Suprapubic skin (tissue), 4 donors: ENCODE measurements at regions not wholly inside any gene's neighbourhood (a gene's known extent, or its start where the extent isn't known, plus 50 kb on each side); places are given as distances from the start of the nearest gene placed in this dataset.

Experiments
- DNase-seq, 2 donors: peaks; one replicate each; pipeline ENCODE4 v3.0.0-alpha.2; 2019; ENCODE audit warnings: low spot score in 2 of 2
- H3K27ac ChIP-seq: fragments of 200-600 bp; sonication (generic); one replicate; pipeline ENCODE4 v1.5.1; 2019
- H3K27me3 ChIP-seq: fragments of 200-600 bp; sonication (generic); one replicate; pipeline ENCODE4 v1.5.1; 2019
- H3K36me3 ChIP-seq: fragments of 200-600 bp; sonication (generic); one replicate; pipeline ENCODE4 v1.5.1; 2019
- H3K4me1 ChIP-seq: fragments of 200-600 bp; sonication (generic); one replicate; pipeline ENCODE4 v1.5.1; 2019
- H3K4me3 ChIP-seq: fragments of 200-600 bp; sonication (generic); one replicate; pipeline ENCODE4 v1.5.1; 2019; ENCODE audit warnings: mild to moderate bottlenecking
- H3K9me3 ChIP-seq: fragments of 200-600 bp; sonication (generic); one replicate; pipeline ENCODE4 v1.5.1; 2019
- EP300 ChIP-seq: sonication (generic); formaldehyde crosslinking; IDR thresholded peaks from one replicate; pipeline ENCODE4 v1.6.1; 2017; ENCODE audit warnings: antibody characterized with exemption
- POLR2A ChIP-seq, 2 donors: fragments of 450-650 bp; IDR thresholded peaks; one replicate each; pipeline ENCODE4 v1.6.1; 2017; ENCODE audit warnings: antibody characterized with exemption in 2 of 2, mild to moderate bottlenecking in 2 of 2, moderate library complexity in 2 of 2
- POLR2AphosphoS5 ChIP-seq, 3 donors: sonication (generic); formaldehyde crosslinking; IDR thresholded peaks; one replicate each; pipeline ENCODE4 v1.6.1; 2017; ENCODE audit warnings: antibody characterized with exemption in 3 of 3
- WGBS: methylation state at CpG from one replicate; pipeline ENCODE4 v1.1.5; 2018; 5-methylcytosine and 5-hydroxymethylcytosine counted together
- TF ChIP-seq, protein P1 (sequence below), 2 donors: fragments of 200-600 bp in 1 of 2; fragments of 450-650 bp in 1 of 2; sonication (generic) in 1 of 2; IDR thresholded peaks; one replicate each; pipeline ENCODE4 v1.5.1; 2016 to 2019; ENCODE audit warnings: antibody characterized with exemption in 2 of 2, mild to moderate bottlenecking in 1 of 2, moderate library complexity in 1 of 2

DNA sequence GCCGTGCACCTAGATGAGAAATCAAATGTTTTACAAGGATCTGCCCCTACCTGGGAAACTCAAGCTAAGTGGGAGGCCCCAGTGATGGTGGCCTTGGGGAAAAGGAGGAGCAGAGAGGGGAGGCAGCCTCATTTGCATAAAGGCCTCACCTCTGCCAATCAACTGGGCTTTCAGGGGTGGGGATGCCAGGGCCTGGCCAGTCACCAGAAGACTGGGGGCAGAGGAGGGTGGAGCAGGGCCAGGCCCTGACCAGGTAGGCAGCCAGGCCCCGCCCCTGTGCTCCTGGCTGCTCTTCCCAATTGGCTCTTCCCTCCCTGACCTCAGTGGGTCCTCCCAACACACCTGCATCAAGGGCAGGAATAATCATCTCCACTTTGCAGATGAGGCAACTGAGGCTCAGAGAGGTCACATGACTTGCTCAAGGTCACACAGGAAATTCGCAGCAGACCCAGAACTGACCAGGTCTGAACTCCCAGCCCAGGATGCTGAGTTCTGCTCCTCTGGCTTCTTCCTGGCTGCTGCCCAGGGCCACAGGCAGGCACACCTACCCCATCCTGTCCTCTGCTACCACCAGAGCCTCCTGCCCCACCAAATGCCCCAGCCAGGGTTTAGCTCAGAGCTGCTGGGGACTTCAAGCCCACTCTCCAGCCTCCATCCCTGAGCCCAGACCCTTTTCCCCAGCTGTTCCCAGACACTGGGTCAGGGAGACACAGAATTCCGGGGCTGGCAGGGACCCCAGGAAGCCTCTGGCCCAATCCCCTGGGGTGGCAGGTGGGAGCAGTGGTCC lies 677.9 kb downstream of the MATN1 start:
- no peak overlapping the region for H3K4me3 ChIP-seq
- no peak overlapping the region for H3K27ac ChIP-seq
- DNase-seq, result peak; percentile 44 to 47
- H3K4me1 ChIP-seq, result no peaks in the 10 kb centered on the region
- no peaks in the 10 kb centered on the region for H3K9me3 ChIP-seq
- WGBS, result 77% methylated on average over 3 of the region's 4 CpGs
- H3K36me3 ChIP-seq, result no peaks in the 10 kb centered on the region
- no peak for TF ChIP-seq EP300
- TF ChIP-seq POLR2AphosphoS5 (IDR thresholded peaks at IDR 0.05), result no peak
- TF ChIP-seq, protein P1, sequence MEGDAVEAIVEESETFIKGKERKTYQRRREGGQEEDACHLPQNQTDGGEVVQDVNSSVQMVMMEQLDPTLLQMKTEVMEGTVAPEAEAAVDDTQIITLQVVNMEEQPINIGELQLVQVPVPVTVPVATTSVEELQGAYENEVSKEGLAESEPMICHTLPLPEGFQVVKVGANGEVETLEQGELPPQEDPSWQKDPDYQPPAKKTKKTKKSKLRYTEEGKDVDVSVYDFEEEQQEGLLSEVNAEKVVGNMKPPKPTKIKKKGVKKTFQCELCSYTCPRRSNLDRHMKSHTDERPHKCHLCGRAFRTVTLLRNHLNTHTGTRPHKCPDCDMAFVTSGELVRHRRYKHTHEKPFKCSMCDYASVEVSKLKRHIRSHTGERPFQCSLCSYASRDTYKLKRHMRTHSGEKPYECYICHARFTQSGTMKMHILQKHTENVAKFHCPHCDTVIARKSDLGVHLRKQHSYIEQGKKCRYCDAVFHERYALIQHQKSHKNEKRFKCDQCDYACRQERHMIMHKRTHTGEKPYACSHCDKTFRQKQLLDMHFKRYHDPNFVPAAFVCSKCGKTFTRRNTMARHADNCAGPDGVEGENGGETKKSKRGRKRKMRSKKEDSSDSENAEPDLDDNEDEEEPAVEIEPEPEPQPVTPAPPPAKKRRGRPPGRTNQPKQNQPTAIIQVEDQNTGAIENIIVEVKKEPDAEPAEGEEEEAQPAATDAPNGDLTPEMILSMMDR (IDR thresholded peaks at IDR 0.05), result no peak
- TF ChIP-seq POLR2A (IDR thresholded peaks at IDR 0.05), result no peak
- H3K27me3 ChIP-seq, result peaks cover 31% of the 10 kb centered on the region

DNA sequence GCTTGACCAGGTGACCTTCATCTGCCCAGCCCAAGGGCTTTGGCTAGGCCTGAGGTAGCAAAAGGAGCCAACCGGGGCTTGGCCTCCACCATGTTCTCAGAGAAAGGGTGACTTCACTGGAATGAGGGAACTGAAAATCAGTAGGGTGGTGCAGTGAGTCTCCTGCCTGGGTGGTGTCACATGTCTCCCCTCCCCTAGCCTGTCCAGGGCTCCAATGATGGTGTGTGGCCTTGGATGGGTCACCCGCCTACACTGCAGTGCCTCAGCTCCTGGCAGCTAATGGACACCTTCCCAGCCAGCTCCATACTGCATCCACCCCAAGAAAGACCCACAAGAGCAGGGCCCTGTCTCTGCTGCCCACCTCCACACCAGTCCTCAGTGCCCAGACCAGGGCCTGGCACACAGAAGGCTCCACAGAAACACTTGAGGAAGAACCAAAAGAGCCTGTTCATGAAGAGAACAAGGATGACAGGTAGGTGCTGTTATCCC lies 678.7 kb downstream of the MATN1 start:
- 100% methylated on average over 1 of the region's 2 CpGs for WGBS
- TF ChIP-seq, protein P1 (IDR thresholded peaks at IDR 0.05), result no peak
- TF ChIP-seq POLR2AphosphoS5 (IDR thresholded peaks at IDR 0.05) (no peak), POLR2A (IDR thresholded peaks at IDR 0.05) (no peak), EP300 (no peak)
- H3K27me3 ChIP-seq, result peaks cover 24% of the 10 kb centered on the region

DNA sequence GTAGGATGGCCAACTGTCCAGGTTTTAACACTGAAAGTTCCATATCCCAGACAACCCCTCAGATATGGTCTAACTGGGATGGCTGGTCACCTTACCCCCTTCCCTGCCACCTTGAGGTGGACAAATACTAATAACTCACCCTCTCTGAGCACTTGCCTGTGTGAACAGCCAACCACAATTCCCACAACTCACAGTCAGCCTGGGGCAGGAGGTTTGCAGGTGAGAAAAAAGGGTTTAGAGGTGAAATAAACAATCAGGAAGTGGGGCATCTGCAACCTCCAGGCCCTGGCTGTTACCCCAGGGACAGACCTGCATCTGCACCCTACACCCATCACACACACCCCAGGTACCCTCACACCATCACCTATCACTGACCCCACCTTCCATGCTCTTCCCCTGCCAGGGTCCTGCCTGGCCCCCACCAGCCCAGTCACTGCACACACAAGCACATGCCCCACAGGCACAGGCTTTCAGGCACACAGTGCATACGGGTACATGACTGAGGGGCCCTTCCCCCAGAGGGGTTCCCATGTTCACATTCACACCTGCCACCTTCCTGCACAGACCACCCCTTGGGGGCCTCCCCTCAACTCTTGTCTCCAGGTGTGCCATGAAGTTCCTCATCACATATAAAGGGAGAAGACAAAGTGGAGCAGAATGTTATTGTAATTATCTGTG lies 679.5 kb downstream of the MATN1 start:
- Histone ChIP-seq H3K27ac (no peak overlapping the region), H3K4me3 (no peak overlapping the region), H3K27me3 (peaks cover 22% of the 10 kb centered on the region), H3K9me3 (no peaks in the 10 kb centered on the region), H3K4me1 (no peaks in the 10 kb centered on the region), H3K36me3 (no peaks in the 10 kb centered on the region)
- WGBS, result 67% methylated on average over 1 of the region's 1 CpG
- DNase-seq, result peak in 1 of 2 donors; percentile 48
- TF ChIP-seq POLR2A (IDR thresholded peaks at IDR 0.05) (no peak), POLR2AphosphoS5 (IDR thresholded peaks at IDR 0.05) (no peak), EP300 (no peak)
- TF ChIP-seq, protein P1 (IDR thresholded peaks at IDR 0.05), result no peak

More for the DNA sequence above, 678.7 kb downstream of the MATN1 start:
- H3K9me3 ChIP-seq, result no peaks in the 10 kb centered on the region
- H3K27ac ChIP-seq, result no peak overlapping the region
- peak in 1 of 2 donors; percentile 60 for DNase-seq
- H3K4me1 ChIP-seq, result no peaks in the 10 kb centered on the region
- H3K4me3 ChIP-seq, result no peak overlapping the region
- H3K36me3 ChIP-seq, result no peaks in the 10 kb centered on the region

DNA sequence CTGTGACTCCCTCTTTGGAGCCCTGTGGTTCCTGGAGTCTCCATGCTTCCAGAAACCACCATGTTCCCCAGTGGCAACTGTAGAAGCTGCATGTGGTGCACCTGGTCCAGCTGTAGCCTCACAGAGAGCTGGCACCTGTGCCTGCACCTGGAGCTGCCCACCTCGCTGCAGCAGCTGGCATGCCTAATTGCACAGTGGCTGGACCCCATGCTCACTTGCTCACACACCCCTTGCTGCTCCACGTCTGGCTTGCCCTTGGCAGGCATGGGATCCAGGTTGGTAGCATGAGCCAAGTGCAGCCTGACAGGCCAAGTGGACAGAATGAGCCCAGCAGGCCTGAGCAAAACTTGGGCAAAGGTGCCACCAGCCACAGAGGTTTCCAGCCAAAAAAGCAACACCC lies 680.1 kb downstream of the MATN1 start:
- Histone ChIP-seq H3K27me3 (peaks cover 19% of the 10 kb centered on the region), H3K36me3 (no peaks in the 10 kb centered on the region), H3K27ac (no peak overlapping the region), H3K9me3 (no peaks in the 10 kb centered on the region), H3K4me3 (no peak overlapping the region), H3K4me1 (no peaks in the 10 kb centered on the region)
- DNase-seq, result peak in 1 of 2 donors; percentile 43
- no peak for TF ChIP-seq POLR2AphosphoS5 (IDR thresholded peaks at IDR 0.05)
- TF ChIP-seq EP300, result no peak
- TF ChIP-seq POLR2A (IDR thresholded peaks at IDR 0.05), result no peak
- TF ChIP-seq, protein P1 (IDR thresholded peaks at IDR 0.05), result no peak
- 100% methylated on average over 2 of the region's 2 CpGs for WGBS
